IPS-NIHi11 (cell line): ENCODE measurements at regions not wholly inside any gene's neighbourhood (a gene's known extent, or its start where the extent isn't known, plus 50 kb on each side); places are given as distances from the start of the nearest gene placed in this dataset.

ENCODE experiments used
- DNase-seq: peaks from one replicate; pipeline ENCODE4 v3.0.0; 2012; ENCODE audit warnings: mixed read lengths, low spot score

GRCh38 chr6:156562636-156563035, 214.5 kb upstream of the ARID1B start:
- no peak for DNase-seq

GRCh38 chr6:156562019-156562418, 215.2 kb upstream of the ARID1B start:
- no peak for DNase-seq

GRCh38 chr6:156560476-156560875, 216.7 kb upstream of the ARID1B start:
- no peak for DNase-seq

- DNase-seq: no peak
Observed at GRCh38 chr6:156559162-156559690, 218.0 kb upstream of the ARID1B start.

GRCh38 chr6:156557911-156558259, 219.3 kb upstream of the ARID1B start:
- DNase-seq: no peak

GRCh38 chr6:156557251-156557910, 219.8 kb upstream of the ARID1B start:
- DNase-seq: peak; percentile 74

DNA sequence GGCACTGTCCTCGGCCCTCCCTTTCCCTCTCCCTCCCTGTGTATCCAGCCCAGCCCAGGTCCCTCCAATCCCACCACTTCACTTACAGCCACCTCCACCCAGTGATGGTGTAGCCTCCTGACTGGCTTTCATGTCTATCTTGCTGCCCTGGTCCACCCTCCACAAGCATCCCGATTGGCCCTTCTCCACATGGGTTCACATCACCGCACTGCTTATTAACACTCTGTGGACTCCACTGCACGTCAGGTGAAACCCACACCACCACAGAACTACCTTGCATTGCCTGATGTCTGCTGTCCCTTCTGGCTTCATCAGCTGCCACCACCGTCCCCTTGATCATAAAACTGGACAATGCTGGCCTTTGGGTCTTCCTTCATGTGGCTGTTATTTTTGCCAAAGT, 220.4 kb upstream of the ARID1B start:
- no peak for DNase-seq

DNA sequence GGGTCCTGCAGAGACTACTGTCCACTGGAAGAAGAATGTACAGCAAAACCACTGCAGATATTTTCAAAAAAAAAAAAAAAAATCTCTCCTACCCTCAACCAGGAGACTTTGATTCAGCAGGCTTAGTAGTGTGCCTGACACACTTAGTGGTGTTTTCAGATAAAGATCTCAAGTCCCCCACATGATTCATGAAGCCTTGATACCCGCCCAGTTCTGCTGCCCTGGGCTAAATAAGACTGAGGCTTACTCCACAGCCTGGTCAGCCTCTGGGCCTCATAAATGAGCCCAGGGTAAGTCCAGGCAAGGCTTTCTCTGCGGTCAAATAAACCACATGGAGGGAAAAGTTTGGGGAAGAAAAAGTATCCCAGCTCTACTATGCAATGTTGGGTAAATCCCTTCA, 222.1 kb upstream of the ARID1B start:
- no peak for DNase-seq

GRCh38 chr6:156554160-156554559, 223.0 kb upstream of the ARID1B start:
- no peak for DNase-seq

- no peak for DNase-seq
Observed at GRCh38 chr6:156552849-156553248, 224.3 kb upstream of the ARID1B start.

GRCh38 chr6:156550949-156551348, 226.2 kb upstream of the ARID1B start:
- no peak for DNase-seq

DNA sequence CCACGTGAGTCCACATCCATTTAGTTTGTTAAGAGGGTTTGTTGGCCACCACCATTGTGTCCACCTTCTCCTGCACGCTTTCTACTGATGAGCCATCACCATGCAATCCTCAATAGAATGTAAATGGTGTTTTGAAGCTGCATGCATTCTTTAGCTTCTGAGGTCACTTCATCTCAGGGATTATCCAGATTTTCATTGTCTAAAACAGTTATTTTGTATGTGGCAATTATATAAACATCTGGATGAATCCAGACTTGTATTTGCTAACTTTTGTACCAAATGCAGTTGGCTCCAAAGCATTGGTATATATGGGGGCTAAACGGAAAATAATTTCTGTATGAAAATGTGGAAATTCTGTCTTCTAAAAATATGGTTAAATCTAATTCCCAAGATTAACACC, 231.2 kb upstream of the ARID1B start:
- DNase-seq: no peak

DNA sequence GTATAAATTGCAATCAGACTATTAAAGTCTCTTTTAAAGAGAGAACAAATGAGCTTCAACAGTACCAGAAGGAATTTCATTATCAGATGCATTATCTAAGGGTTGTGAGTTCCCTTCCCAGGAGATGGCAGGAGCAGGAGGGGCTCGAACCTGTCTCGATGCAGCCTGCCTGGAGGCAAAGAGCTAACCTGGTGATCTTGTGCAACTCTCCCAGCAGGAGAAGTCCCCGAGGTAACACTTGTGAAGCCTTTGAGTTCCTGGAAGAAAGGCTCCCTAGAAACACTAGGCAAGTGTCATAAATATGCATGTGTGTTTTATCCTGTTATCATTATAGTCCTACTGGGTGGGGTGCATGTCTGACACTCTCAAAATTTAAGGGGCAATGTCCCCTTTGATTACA, 232.2 kb upstream of the ARID1B start:
- no peak for DNase-seq

GRCh38 chr6:156544046-156544445, 233.1 kb upstream of the ARID1B start:
- DNase-seq: no peak

DNA sequence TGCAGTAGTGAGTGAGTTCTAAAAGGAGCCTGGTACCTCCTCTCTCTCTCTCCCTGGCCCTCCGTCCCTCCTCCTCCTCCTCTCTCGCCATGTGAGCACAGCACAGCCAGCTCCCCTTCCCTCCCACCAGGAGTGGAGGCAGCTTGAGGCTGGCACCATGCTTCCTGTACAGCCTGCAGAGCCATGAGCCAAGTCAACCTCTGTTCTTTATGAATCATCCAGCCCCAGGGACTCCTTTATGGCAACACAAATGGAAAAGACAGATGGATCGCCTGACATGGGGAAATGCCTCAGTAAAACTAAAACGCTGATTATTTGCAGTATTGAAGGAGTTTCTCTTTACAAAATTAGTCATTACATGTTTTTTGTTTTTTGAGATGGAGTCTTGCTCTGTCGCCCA, 233.7 kb upstream of the ARID1B start:
- no peak for DNase-seq

GRCh38 chr6:156538875-156539660, 238.1 kb upstream of the ARID1B start:
- peak; percentile 35 for DNase-seq

DNA sequence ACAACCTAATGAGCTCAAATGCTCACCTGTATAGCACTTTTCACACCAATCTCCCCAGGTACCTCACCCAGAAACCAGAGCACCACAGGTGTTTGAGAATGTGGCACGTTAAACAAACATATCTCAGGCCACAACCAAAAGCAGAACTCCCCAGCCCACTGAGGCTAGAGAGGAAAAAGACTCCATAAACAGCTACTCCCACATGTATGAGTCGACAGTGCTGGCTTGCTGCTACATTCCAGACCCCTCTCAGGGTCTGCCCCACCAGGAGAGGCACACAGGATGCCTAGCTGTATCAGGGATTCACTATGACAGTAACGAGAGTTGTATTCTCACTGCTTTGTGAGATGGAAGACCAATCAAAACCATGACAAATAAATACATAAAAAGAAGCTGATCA, 242.6 kb upstream of the ARID1B start:
- no peak for DNase-seq

GRCh38 chr6:156533872-156534524, 243.2 kb upstream of the ARID1B start:
- DNase-seq: no peak

- no peak for DNase-seq
Observed at GRCh38 chr6:156526081-156526480, 251.1 kb upstream of the ARID1B start.

DNA sequence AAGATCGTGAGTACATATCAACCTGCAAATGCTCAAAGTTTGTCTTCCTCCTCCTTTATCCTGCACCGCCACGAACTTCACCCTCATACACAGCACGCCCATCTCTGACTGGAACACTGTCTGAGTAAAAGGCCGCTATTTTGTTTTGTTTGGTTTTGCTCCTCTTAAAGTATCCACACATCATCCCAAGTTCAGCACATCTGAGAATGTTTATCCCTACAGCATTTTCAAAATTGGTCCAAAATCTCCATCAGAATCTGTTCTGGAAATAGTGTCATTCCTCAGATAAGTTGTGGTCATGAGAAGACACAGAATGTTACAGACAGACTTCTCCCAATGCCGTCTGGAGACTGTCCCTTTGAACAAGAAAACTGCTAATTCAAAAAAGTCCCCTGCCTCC, 251.6 kb upstream of the ARID1B start:
- DNase-seq: no peak

DNA sequence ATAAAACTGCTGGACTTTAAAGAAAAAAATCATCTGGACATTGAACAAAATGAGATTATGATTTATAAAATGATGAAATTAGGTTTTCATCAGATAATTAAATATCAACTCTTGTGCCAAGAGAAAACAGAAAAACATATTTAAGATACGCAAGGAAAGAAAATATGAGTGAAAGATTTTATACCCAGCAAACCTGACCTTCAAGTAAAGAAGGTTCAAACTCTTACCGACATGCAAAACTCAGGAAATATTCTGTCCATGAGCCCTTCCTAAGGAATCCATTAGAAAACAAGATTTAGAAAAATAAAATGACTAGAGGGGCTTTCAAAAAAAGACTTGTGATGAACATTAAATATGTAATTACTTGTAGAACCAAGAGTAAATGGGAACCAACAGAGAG, 257.2 kb upstream of the ARID1B start:
- DNase-seq: no peak

- DNase-seq: no peak
Observed at GRCh38 chr6:156517088-156517487, 260.1 kb upstream of the ARID1B start.

DNA sequence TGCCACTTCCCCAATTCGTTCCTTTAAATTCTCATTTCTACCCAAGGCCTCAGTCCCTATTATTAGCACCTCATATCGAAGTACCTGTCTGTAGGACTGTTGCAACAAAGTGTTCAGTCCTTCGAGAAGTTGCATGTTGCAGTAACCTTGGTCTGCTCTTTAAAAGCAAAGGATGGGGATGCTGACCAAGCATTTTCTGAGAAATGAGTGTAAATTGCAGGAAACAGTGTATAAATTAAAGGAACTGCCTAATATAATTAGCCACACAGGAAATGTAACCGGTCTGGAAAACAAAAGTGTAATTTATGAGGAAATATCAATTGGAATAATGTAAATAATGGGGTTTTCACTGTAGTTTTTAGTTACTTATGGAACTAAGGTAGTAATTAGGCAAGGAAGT, 261.9 kb upstream of the ARID1B start:
- no peak for DNase-seq
